Adrenal gland (tissue), 5 donors: ENCODE measurements at regions not wholly inside any gene's neighbourhood (a gene's known extent, or its start where the extent isn't known, plus 50 kb on each side); places are given as distances from the start of the nearest gene placed in this dataset.

Experiments
- POLR2A ChIP-seq, 2 donors: fragments of 450-650 bp; IDR thresholded peaks; one replicate each; pipeline ENCODE4 v1.6.1; 2017; ENCODE audit warnings: antibody characterized with exemption in 2 of 2, mild to moderate bottlenecking in 2 of 2, moderate library complexity in 1 of 2
- TF ChIP-seq, protein P1 (sequence below), 6 experiments: fragments of 450-650 bp in 4 of 6; fragments of 200-600 bp in 2 of 6; sonication (generic) in 1 of 6; IDR thresholded peaks; 1 replicate in 5 of 6; 2 replicates in 1 of 6; pipeline versions ENCODE4 v1.5.1 to v1.8.0; 2016 to 2021; ENCODE audit warnings: antibody characterized with exemption in 6 of 6, mild to moderate bottlenecking in 2 of 6, moderate library complexity in 1 of 6
- donor health status: DM: no; HTN: no; CAD: no.

DNA sequence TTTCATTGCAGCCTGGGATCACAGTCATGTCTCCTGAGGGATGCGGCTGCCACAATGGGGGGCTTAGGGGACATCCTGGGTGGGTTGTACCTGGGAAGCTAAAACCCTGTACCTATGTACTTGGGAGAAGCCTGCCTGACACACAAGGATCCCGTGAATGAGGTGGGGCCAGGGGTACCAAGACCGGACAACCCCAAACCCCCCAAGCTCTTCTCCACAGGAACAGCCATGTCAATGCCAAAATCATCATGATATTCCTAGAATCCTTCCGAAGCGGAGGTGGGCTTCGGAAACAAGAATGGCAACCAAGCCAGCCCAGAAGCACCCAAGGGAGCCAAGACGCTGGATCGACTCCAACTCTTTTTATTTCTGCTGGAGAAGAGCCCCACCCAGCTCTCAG is 260.3 kb upstream of the TCERG1L start:
- TF ChIP-seq, protein P1, sequence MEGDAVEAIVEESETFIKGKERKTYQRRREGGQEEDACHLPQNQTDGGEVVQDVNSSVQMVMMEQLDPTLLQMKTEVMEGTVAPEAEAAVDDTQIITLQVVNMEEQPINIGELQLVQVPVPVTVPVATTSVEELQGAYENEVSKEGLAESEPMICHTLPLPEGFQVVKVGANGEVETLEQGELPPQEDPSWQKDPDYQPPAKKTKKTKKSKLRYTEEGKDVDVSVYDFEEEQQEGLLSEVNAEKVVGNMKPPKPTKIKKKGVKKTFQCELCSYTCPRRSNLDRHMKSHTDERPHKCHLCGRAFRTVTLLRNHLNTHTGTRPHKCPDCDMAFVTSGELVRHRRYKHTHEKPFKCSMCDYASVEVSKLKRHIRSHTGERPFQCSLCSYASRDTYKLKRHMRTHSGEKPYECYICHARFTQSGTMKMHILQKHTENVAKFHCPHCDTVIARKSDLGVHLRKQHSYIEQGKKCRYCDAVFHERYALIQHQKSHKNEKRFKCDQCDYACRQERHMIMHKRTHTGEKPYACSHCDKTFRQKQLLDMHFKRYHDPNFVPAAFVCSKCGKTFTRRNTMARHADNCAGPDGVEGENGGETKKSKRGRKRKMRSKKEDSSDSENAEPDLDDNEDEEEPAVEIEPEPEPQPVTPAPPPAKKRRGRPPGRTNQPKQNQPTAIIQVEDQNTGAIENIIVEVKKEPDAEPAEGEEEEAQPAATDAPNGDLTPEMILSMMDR (IDR thresholded peaks at IDR 0.05): no peak
- TF ChIP-seq POLR2A (IDR thresholded peaks at IDR 0.05): no peak
